ENCODE measurements at regions not wholly inside any gene's neighbourhood (a gene's known extent, or its start where the extent isn't known, plus 50 kb on each side); places are given as distances from the start of the nearest gene placed in this dataset.

GRCh38 chr5:96117771-96118651 lies 156.4 kb upstream of the ELL2 start:
- 69 to 79% methylated on average over 3 of the region's 3 CpGs for WGBS, 2 donors
- H3K4me3 ChIP-seq (ENCODE audit: low read depth, poor library complexity, severe bottlenecking), result no peak overlapping the region
- DNase-seq (ENCODE audit: low spot score in 2 of 2), result no peak
- no peak for TF ChIP-seq CTCF (IDR thresholded peaks at IDR 0.05)
- TF ChIP-seq POLR2A (IDR thresholded peaks at IDR 0.05), result no peak
- intact Hi-C loops (cut with DNase I; ENCODE audit: low total_unique reads), result no loop called here

- TF ChIP-seq CTCF (IDR thresholded peaks at IDR 0.05), result no peak
- no peak for TF ChIP-seq POLR2A (IDR thresholded peaks at IDR 0.05)
- WGBS, 2 donors, result 81% methylated on average over 1 of the region's 1 CpG
- H3K4me3 ChIP-seq (ENCODE audit: low read depth, poor library complexity, severe bottlenecking), result no peak overlapping the region
- DNase-seq (ENCODE audit: low spot score in 2 of 2), result no peak
- intact Hi-C loops (cut with DNase I; ENCODE audit: low total_unique reads), result no loop called here
Observed at GRCh38 chr5:96115147-96115807, 153.6 kb upstream of the ELL2 start.

- TF ChIP-seq POLR2A (IDR thresholded peaks at IDR 0.05) (no peak), CTCF (IDR thresholded peaks at IDR 0.05) (no peak)
- intact Hi-C loops (cut with DNase I; ENCODE audit: low total_unique reads), result no loop called here
Observed at GRCh38 chr5:96114736-96115135, 153.1 kb upstream of the ELL2 start.

GRCh38 chr5:96113170-96113939 lies 151.7 kb upstream of the ELL2 start:
- no peak for TF ChIP-seq POLR2A (IDR thresholded peaks at IDR 0.05)
- TF ChIP-seq CTCF (IDR thresholded peaks at IDR 0.05), result no peak
- no peak overlapping the region for H3K4me3 ChIP-seq (ENCODE audit: low read depth, poor library complexity, severe bottlenecking)
- 48 to 60% methylated on average over 2 of the region's 2 CpGs for WGBS, 2 donors
- peak in 1 of 2 donors; percentile 54 for DNase-seq (ENCODE audit: low spot score in 2 of 2)
- intact Hi-C loops (cut with DNase I; ENCODE audit: low total_unique reads), result no loop called here

More at GRCh38 chr5:96114736-96115135, 153.1 kb upstream of the ELL2 start:
- no peak for DNase-seq (ENCODE audit: low spot score in 2 of 2)
- WGBS, 2 donors, result 92 to 93% methylated on average over 2 of the region's 2 CpGs
- no peak overlapping the region for H3K4me3 ChIP-seq (ENCODE audit: low read depth, poor library complexity, severe bottlenecking)

GRCh38 chr5:96112703-96113102 lies 151.1 kb upstream of the ELL2 start:
- WGBS, 2 donors, result 91 to 92% methylated on average over 2 of the region's 2 CpGs
- no peak overlapping the region for H3K4me3 ChIP-seq (ENCODE audit: low read depth, poor library complexity, severe bottlenecking)
- TF ChIP-seq POLR2A (IDR thresholded peaks at IDR 0.05) (no peak), CTCF (IDR thresholded peaks at IDR 0.05) (no peak)
- intact Hi-C loops (cut with DNase I; ENCODE audit: low total_unique reads), result no loop called here
- DNase-seq (ENCODE audit: low spot score in 2 of 2), result no peak

Data from lower leg skin (tissue), 4 donors.